Cardiac muscle cell (in vitro differentiated cells and primary cell): ENCODE measurements at regions not wholly inside any gene's neighbourhood (a gene's known extent, or its start where the extent isn't known, plus 50 kb on each side); places are given as distances from the start of the nearest gene placed in this dataset.

Experiments
- DNase-seq, 2 donors: peaks; one replicate each; pipeline versions ENCODE4 v3.0.0 to v3.0.0-alpha.2; 2010 to 2017; ENCODE audit warnings: low read depth in 1 of 2, low spot score in 1 of 2
- H3K27ac ChIP-seq: fragments of 200-600 bp; sonication (generic); 2 replicates; pipeline ENCODE4 v1.5.1; 2016
- H3K27me3 ChIP-seq: fragments of 200-600 bp; sonication (generic); 2 replicates; pipeline ENCODE4 v1.6.0; 2016; ENCODE audit warnings: control low read depth
- H3K36me3 ChIP-seq: fragments of 200-600 bp; sonication (generic); 2 replicates; pipeline ENCODE4 v1.5.1; 2016; ENCODE audit warnings: control low read depth
- H3K4me1 ChIP-seq: fragments of 200-600 bp; sonication (generic); 2 replicates; pipeline ENCODE4 v1.8.1; 2017; ENCODE audit warnings: low read depth, mild to moderate bottlenecking, mixed run types
- H3K4me3 ChIP-seq: fragments of 200-600 bp; sonication (generic); 2 replicates; pipeline ENCODE4 v1.5.1; 2016; ENCODE audit warnings: mild to moderate bottlenecking
- H3K9me3 ChIP-seq: fragments of 200-600 bp; sonication (generic); 2 replicates; pipeline ENCODE4 v1.5.1; 2017; ENCODE audit warnings: low read depth, mild to moderate bottlenecking, control low read depth
- TF ChIP-seq, protein P1 (sequence below): IDR thresholded peaks from 2 replicates; pipeline ENCODE4 v1.5.1; 2012; ENCODE audit warnings: low read depth, mild to moderate bottlenecking, low read length

DNA sequence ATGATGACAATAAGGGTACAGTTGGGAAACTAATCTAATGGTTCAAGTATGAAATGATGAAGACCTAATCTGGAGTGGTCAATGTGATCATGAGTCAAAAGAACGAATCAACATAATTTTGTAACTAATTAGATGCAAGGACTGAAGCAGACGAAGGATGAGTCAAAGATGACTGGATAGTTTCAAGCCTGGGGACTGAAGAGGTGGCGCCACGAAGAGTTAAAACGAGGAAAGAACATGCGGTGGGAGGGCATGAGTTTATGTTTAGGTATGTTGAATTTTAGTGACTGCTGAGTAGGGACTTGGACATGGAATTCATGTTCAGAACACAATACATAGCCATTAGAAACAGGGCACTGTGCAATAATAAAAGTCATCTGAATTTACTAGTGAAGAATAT is 221.5 kb upstream of the FAM241A start:
- H3K4me1 ChIP-seq: no peaks in the 10 kb centered on the region
- no peak for DNase-seq
- H3K36me3 ChIP-seq: no peaks in the 10 kb centered on the region
- H3K4me3 ChIP-seq: no peak overlapping the region
- no peaks in the 10 kb centered on the region for H3K9me3 ChIP-seq
- H3K27ac ChIP-seq: no peak overlapping the region
- TF ChIP-seq, protein P1, sequence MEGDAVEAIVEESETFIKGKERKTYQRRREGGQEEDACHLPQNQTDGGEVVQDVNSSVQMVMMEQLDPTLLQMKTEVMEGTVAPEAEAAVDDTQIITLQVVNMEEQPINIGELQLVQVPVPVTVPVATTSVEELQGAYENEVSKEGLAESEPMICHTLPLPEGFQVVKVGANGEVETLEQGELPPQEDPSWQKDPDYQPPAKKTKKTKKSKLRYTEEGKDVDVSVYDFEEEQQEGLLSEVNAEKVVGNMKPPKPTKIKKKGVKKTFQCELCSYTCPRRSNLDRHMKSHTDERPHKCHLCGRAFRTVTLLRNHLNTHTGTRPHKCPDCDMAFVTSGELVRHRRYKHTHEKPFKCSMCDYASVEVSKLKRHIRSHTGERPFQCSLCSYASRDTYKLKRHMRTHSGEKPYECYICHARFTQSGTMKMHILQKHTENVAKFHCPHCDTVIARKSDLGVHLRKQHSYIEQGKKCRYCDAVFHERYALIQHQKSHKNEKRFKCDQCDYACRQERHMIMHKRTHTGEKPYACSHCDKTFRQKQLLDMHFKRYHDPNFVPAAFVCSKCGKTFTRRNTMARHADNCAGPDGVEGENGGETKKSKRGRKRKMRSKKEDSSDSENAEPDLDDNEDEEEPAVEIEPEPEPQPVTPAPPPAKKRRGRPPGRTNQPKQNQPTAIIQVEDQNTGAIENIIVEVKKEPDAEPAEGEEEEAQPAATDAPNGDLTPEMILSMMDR: no peak
- no peaks in the 10 kb centered on the region for H3K27me3 ChIP-seq

DNA sequence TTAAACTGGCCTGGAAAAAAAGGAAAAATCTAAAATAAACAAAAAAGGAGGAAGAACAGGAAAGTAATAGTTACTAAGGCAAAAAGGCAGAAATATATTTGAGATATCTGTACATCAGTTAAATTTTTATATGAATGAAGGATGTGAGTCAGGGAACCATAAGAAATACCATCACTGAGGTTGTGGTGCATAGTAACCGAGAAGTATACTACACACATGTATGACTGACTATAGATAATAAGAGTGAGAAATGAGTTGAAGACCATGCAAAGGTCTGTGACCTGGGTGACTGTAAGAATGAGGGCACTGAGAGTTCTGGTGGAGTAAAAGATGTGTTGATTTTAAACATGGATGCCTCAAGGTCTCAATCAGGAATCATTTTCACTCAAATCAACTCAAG is 220.6 kb upstream of the FAM241A start:
- Histone ChIP-seq H3K4me3 (no peak overlapping the region), H3K27me3 (no peaks in the 10 kb centered on the region), H3K36me3 (no peaks in the 10 kb centered on the region), H3K9me3 (no peaks in the 10 kb centered on the region), H3K4me1 (no peaks in the 10 kb centered on the region), H3K27ac (no peak overlapping the region)
- DNase-seq: no peak
- TF ChIP-seq, protein P1: no peak

DNA sequence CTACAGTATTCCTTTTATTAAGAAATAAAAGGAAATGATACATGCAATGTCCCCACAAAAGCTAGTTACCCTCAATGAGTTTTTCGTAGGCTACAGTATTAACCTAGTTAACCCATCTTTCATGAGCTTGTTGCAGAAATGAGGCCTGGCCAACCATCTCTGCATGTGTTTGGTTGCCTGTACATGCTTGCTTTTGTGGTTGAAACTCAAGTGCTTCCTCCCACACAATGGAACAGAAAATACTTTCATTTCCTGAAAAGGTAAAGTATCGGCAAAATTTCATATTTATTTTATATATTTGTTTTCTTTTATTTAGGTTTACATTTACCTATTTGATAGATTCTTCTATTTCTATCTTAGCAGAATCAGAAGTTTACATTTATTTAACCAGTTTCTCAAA is 214.6 kb upstream of the FAM241A start:
- Histone ChIP-seq H3K9me3 (no peaks in the 10 kb centered on the region), H3K36me3 (no peaks in the 10 kb centered on the region), H3K27me3 (no peaks in the 10 kb centered on the region), H3K27ac (no peak overlapping the region), H3K4me1 (no peaks in the 10 kb centered on the region), H3K4me3 (no peak overlapping the region)
- TF ChIP-seq, protein P1: no peak
- no peak for DNase-seq

DNA sequence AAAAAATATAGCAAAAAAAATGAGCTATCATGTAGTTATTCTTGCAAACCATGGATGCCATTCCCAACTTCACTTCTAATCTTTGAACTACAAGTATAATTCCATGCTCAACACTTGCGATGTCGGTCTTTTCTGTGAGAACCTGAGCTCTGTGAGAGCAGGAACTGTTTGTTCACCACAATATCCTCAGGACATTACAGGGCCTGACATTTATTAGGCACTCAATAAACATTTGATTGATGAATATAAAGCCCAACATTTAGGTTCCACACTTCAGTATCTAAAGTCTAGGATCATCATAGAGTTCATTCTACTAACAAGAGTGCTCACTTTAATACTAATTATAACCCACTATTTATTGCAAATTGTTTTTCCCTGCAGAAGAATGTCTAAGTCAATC is 211.6 kb upstream of the FAM241A start:
- TF ChIP-seq, protein P1: no peak

DNA sequence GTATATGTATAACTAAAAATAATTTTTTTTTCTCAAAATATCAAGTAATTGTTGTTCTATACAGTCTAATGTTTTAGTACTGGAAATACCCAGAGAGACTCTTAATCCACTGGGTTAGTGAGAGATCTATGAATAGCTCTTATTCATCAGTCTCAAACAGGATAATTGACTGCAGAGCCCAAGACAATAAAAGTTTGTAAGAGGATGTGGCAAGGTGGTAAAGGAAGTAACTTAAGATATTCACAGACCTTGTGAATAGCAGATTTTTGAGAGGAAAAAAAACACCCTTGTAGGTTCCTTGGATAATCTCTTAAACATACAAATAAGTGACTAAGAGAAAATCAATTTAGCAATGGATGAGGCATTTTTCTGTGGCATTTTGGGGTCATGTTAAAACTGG is 210.9 kb upstream of the FAM241A start:
- DNase-seq: no peak
- TF ChIP-seq, protein P1: no peak
- H3K27ac ChIP-seq: no peak overlapping the region
- no peaks in the 10 kb centered on the region for H3K4me1 ChIP-seq
- H3K4me3 ChIP-seq: no peak overlapping the region
- H3K36me3 ChIP-seq: no peaks in the 10 kb centered on the region
- H3K27me3 ChIP-seq: no peaks in the 10 kb centered on the region
- no peaks in the 10 kb centered on the region for H3K9me3 ChIP-seq

More for the DNA sequence above, 211.6 kb upstream of the FAM241A start:
- Histone ChIP-seq H3K36me3 (no peaks in the 10 kb centered on the region), H3K4me3 (no peak overlapping the region), H3K4me1 (no peaks in the 10 kb centered on the region), H3K9me3 (no peaks in the 10 kb centered on the region), H3K27ac (no peak overlapping the region), H3K27me3 (no peaks in the 10 kb centered on the region)
- no peak for DNase-seq

DNA sequence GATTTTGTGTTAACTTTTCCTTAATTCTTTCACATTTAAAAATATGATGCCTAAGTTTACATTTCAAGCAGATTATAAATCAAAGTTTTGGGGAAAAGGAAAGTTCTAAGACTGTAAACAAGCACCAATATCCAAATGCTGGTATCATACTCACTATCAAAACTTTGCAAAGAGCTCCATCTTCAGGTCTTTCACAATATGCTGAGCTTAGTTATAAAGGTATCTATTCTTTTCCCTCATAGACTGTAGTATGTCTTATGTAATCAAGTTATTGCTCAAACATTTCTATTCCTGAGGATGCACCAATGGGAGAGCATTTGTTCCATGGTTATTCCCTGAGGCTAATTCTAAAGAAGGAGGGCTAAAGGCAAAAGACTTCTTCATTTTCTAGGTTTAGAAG is 207.9 kb upstream of the FAM241A start:
- H3K4me1 ChIP-seq: peaks cover 10% of the 10 kb centered on the region
- no peak overlapping the region for H3K4me3 ChIP-seq
- no peaks in the 10 kb centered on the region for H3K36me3 ChIP-seq
- no peaks in the 10 kb centered on the region for H3K27me3 ChIP-seq
- H3K27ac ChIP-seq: no peak overlapping the region
- DNase-seq: peak; percentile 30 to 54
- TF ChIP-seq, protein P1: peak; percentile 13
- H3K9me3 ChIP-seq: no peaks in the 10 kb centered on the region
